GM12874 (cell line): ENCODE measurements at regions not wholly inside any gene's neighbourhood (a gene's known extent, or its start where the extent isn't known, plus 50 kb on each side); places are given as distances from the start of the nearest gene placed in this dataset.

ENCODE experiments used
- TF ChIP-seq, protein P1 (sequence below): IDR thresholded peaks from 2 replicates; pipeline ENCODE4 v1.5.1; 2011; ENCODE audit warnings: low read depth, mild to moderate bottlenecking, control low read depth, low read length, moderate library complexity; ENCODE audit not compliant: insufficient read depth

- TF ChIP-seq, protein P1, sequence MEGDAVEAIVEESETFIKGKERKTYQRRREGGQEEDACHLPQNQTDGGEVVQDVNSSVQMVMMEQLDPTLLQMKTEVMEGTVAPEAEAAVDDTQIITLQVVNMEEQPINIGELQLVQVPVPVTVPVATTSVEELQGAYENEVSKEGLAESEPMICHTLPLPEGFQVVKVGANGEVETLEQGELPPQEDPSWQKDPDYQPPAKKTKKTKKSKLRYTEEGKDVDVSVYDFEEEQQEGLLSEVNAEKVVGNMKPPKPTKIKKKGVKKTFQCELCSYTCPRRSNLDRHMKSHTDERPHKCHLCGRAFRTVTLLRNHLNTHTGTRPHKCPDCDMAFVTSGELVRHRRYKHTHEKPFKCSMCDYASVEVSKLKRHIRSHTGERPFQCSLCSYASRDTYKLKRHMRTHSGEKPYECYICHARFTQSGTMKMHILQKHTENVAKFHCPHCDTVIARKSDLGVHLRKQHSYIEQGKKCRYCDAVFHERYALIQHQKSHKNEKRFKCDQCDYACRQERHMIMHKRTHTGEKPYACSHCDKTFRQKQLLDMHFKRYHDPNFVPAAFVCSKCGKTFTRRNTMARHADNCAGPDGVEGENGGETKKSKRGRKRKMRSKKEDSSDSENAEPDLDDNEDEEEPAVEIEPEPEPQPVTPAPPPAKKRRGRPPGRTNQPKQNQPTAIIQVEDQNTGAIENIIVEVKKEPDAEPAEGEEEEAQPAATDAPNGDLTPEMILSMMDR, result no peak
These were observed 122.9 kb upstream of the CADM1 start for GRCh38 chr11:115627071-115627470.

DNA sequence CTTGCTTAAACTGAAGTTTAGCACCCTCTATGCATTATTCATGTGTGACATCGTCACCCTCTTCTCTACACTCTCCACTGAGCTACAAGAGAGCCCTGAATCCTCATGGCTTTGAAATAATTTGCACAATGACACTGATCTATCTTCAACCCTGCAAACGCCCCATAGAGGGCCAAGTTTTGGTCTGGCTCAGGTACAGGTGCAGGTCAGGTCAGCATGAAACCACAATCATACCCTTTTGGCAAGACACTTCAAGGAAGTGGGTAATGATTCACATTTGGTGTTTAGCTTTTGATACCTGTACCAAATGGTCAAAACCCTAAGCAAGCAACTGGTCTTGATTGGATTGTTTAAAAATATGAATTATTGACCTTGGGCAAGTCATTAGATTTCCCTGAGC is 122.2 kb upstream of the CADM1 start:
- TF ChIP-seq, protein P1, result no peak

GRCh38 chr11:115625502-115625901 is 121.3 kb upstream of the CADM1 start:
- TF ChIP-seq, protein P1, result no peak

- TF ChIP-seq, protein P1, result no peak
These were observed 119.8 kb upstream of the CADM1 start for GRCh38 chr11:115624065-115624464.

DNA sequence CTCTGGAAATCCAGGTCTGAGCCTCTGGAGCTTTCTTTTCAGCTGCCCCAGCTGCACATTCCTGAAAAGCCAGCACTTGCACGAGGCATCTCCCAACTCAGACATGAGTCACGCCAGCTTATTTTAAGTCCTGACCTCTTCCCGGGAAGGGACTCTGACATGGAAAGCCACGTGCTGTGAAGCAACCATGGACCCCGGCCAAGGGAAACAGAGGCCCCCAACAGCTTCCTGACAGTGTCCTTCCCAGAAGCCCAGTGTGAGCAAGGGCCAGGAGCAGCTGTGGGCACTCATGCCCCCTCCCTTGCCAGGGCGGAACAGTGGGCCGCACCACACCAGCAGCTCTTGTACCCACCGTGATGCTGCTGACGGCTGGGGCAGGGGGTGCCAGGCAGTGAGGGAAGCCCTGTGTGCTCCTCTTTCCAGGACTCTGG is 118.8 kb upstream of the CADM1 start:
- TF ChIP-seq, protein P1, result no peak

DNA sequence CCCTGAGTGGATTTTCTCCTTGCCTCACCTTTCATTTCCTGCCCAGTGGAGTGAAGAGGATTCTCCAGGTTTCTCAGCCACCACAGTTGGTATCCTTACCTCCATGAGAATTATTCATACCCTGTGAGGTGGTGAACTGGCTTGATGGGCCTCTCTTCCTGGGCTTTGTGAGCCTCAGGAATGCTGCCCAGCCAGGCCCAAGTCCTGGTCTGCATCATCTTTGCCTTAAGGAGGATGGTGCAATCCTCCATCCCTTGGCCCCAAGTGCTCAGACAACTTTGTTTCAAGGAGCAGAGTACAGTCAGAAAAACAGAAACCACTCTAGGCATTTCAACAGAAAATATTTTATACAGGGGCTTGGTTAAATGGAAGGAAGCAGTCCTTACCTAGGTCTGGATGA is 114.2 kb upstream of the CADM1 start:
- TF ChIP-seq, protein P1, result no peak

DNA sequence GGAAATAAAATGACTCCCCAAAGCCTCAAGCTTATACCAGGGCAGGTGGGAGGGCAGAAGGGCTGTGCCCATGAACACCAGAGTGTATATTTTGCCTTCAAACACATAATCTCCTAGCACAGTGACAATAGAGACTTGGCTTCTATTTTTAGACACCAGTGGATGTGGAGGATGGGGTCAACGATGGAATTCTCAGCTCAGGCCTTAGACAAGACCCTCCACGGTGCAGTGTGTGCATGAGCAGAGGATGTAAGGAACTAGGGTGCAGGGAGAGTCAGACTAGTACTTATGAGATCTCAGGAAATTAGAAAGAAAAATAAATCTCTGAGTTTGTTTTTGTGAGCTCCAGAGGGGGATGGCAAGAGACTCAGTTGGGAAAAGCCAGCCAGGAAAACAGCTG is 113.6 kb upstream of the CADM1 start:
- TF ChIP-seq, protein P1, result no peak

DNA sequence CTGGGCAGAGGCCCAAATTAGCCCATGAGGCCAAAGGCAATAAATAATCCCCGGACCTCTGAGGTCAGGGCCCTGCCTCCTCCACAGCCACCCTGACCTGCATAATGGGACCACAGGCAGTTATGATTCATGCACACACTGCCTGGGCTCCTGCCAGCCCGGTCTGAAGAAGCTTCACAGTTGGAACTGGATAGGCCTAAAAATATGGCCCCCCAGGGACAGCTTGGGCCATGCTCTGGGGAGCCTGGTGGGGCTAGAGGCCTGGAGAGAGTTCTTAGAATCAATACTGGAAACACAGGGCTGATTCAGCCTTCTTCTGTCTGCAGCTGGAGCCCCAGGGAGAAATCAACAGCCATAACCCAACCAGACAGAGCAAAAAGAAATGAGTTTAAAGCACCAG is 112.8 kb upstream of the CADM1 start:
- TF ChIP-seq, protein P1, result no peak
